ENCODE measurements at regions not wholly inside any gene's neighbourhood (a gene's known extent, or its start where the extent isn't known, plus 50 kb on each side); places are given as distances from the start of the nearest gene placed in this dataset.

GRCh38 chr6:118761645-118762044 lies 110.3 kb upstream of the CEP85L start:
- DNase-seq: no peak

- no peak for DNase-seq
Observed at GRCh38 chr6:118758946-118759345, 107.6 kb upstream of the CEP85L start.

GRCh38 chr6:118755941-118756646 lies 104.7 kb upstream of the CEP85L start:
- DNase-seq: no peak

- DNase-seq: no peak
Observed at GRCh38 chr6:118752803-118753202, 101.4 kb upstream of the CEP85L start.

- DNase-seq: no peak
Observed at GRCh38 chr6:118751072-118751471, 99.7 kb upstream of the CEP85L start.

GRCh38 chr6:118750143-118750542 lies 98.8 kb upstream of the CEP85L start:
- DNase-seq: no peak

GRCh38 chr6:118748311-118749062 lies 97.1 kb upstream of the CEP85L start:
- no peak for DNase-seq

GRCh38 chr6:118746825-118747174 lies 95.4 kb upstream of the CEP85L start:
- DNase-seq: no peak

GRCh38 chr6:118746145-118746824 lies 94.9 kb upstream of the CEP85L start:
- DNase-seq: no peak

- DNase-seq: no peak
Observed at GRCh38 chr6:118745156-118745555, 93.8 kb upstream of the CEP85L start.

GRCh38 chr6:118744261-118744941 lies 93.0 kb upstream of the CEP85L start:
- DNase-seq: no peak

GRCh38 chr6:118743746-118744145 lies 92.4 kb upstream of the CEP85L start:
- DNase-seq: no peak

- DNase-seq: no peak
Observed at GRCh38 chr6:118740372-118740771, 89.0 kb upstream of the CEP85L start.

GRCh38 chr6:118739696-118740353 lies 88.4 kb upstream of the CEP85L start:
- no peak for DNase-seq

- DNase-seq: no peak
Observed at GRCh38 chr6:118736440-118736839, 85.0 kb upstream of the CEP85L start.

- no peak for DNase-seq
Observed at GRCh38 chr6:118735320-118735719, 83.9 kb upstream of the CEP85L start.

GRCh38 chr6:118725944-118726343 lies 74.6 kb upstream of the CEP85L start:
- DNase-seq: peak; percentile 8 to 53 (median 32)

- DNase-seq: peak in 1 of 6 experiments; percentile 26
Observed at GRCh38 chr6:118724211-118724610, 72.8 kb upstream of the CEP85L start.

GRCh38 chr6:118722829-118723813 lies 71.7 kb upstream of the CEP85L start:
- no peak for DNase-seq

- no peak for DNase-seq
Observed at GRCh38 chr6:118720125-118720473, 68.7 kb upstream of the CEP85L start.

- peak in 5 of 6 experiments; percentile 3 to 73 (median 60) for DNase-seq
Observed at GRCh38 chr6:118719351-118720124, 68.1 kb upstream of the CEP85L start.

Measured in stimulated activated naive CD4-positive, alpha-beta T cell (primary cell).